OCI-LY7 (cell line): ENCODE measurements at regions not wholly inside any gene's neighbourhood (a gene's known extent, or its start where the extent isn't known, plus 50 kb on each side); places are given as distances from the start of the nearest gene placed in this dataset.

Experiments
- BruUV-seq: library from RNA; stranded (reverse); fragments of 400-500 nt; replicated peaks from 2 replicates; lab custom pipeline; 2021; lab: Mats Ljungman, UMichigan
- CTCF ChIA-PET: fragments of 300-600 bp; sonication (Branson Sonifier 250); formaldehyde crosslinking; loops from one replicate; lab custom pipeline; 2022; ENCODE audit warnings: antibody characterized with exemption; ENCODE audit not compliant: unreplicated experiment; lab: Charles Lee
- POLR2A ChIA-PET: fragments of 300-600 bp; sonication (Branson Sonifier 250); formaldehyde crosslinking; loops from one replicate; lab custom pipeline; 2022; ENCODE audit warnings: antibody characterized with exemption; lab: Charles Lee
- DNase-seq: peaks from one replicate; pipeline ENCODE4 v3.0.0-alpha.2; 2015; ENCODE audit warnings: low spot score
- H2AFZ ChIP-seq: fragments of 200-600 bp; sonication (generic), shearing (Covaris generic); 2 replicates; pipeline ENCODE4 v1.6.1; 2014; ENCODE audit warnings: mild to moderate bottlenecking, antibody characterized with exemption, low read length, moderate library complexity
- H3K27ac ChIP-seq: fragments of 200-600 bp; sonication (generic); 2 replicates; pipeline ENCODE4 v1.5.1; 2014; ENCODE audit warnings: mixed run types, low read depth, mild to moderate bottlenecking, moderate library complexity, low read length, inconsistent platforms; ENCODE audit not compliant: poor library complexity, severe bottlenecking
- H3K36me3 ChIP-seq: fragments of 200-600 bp; sonication (generic); 2 replicates; pipeline ENCODE4 v1.6.1; 2014; ENCODE audit warnings: mild to moderate bottlenecking, antibody characterized with exemption, low read length, moderate library complexity, mixed read lengths; ENCODE audit not compliant: insufficient read depth
- H3K4me1 ChIP-seq: fragments of 200-600 bp; sonication (generic); 2 replicates; pipeline ENCODE4 v1.5.1; 2014; ENCODE audit warnings: mild to moderate bottlenecking, low read length; ENCODE audit not compliant: insufficient read depth, poor library complexity, severe bottlenecking
- H3K4me2 ChIP-seq: fragments of 200-600 bp; sonication (generic); 2 replicates; pipeline ENCODE4 v1.6.1; 2014; ENCODE audit warnings: mild to moderate bottlenecking, low read length
- H3K4me3 ChIP-seq: fragments of 200-600 bp; sonication (generic); 2 replicates; pipeline ENCODE4 v1.5.1; 2014; ENCODE audit warnings: mild to moderate bottlenecking, low read depth, low read length; ENCODE audit not compliant: poor library complexity, severe bottlenecking
- H3K79me2 ChIP-seq: fragments of 200-600 bp; sonication (generic); 2 replicates; pipeline ENCODE4 v1.6.1; 2016; ENCODE audit warnings: low read depth, mild to moderate bottlenecking, low read length, moderate library complexity, mixed read lengths; ENCODE audit not compliant: insufficient read depth
- H3K9me2 ChIP-seq: fragments of 200-600 bp; sonication (generic); 2 replicates; pipeline ENCODE4 v1.6.1; 2016; ENCODE audit warnings: mild to moderate bottlenecking, low read length, mixed read lengths; ENCODE audit not compliant: insufficient read depth
- H3K9me3 ChIP-seq: fragments of 200-600 bp; sonication (generic); 2 replicates; pipeline ENCODE4 v1.6.1; 2014; ENCODE audit warnings: mild to moderate bottlenecking, mixed run types, low read length, mixed read lengths
- H4K20me1 ChIP-seq: fragments of 200-600 bp; sonication (generic); 2 replicates; pipeline ENCODE4 v1.6.1; 2014; ENCODE audit warnings: mild to moderate bottlenecking, antibody characterized with exemption, low read length, moderate library complexity, mixed read lengths; ENCODE audit not compliant: insufficient read depth
- EZH2phosphoT487 ChIP-seq: fragments of 200-600 bp; sonication (generic); IDR thresholded peaks from 2 replicates; pipeline ENCODE4 v1.6.1; 2018; ENCODE audit warnings: low read depth, borderline replicate concordance, mild to moderate bottlenecking, mixed run types, antibody characterized with exemption, low read length, moderate library complexity, mixed read lengths
- intact Hi-C: fragments of 100-400 bp; cut with micrococcal nuclease; formaldehyde crosslinking; loops from one replicate; pipeline ENCODE4 v1.10.0; 2022; ENCODE audit not compliant: unreplicated experiment
- TF ChIP-seq, protein P1 (sequence below): fragments of 200-600 bp; sonication (generic); conservative IDR thresholded peaks from 2 replicates; pipeline ENCODE4 v1.5.1; 2014; ENCODE audit warnings: mild to moderate bottlenecking, antibody characterized with exemption, low read length, moderate library complexity, mixed read lengths

GRCh38 chr4:135204311-135204710 is 1002.7 kb upstream of the PABPC4L start:
- Histone ChIP-seq H3K9me3 (no peaks in the 10 kb centered on the region), H3K79me2 (no peaks in the 10 kb centered on the region), H2AFZ (no peak overlapping the region), H3K4me2 (no peak overlapping the region), H3K4me3 (no peak overlapping the region), H3K4me1 (no peaks in the 10 kb centered on the region), H4K20me1 (no peaks in the 10 kb centered on the region), H3K36me3 (no peaks in the 10 kb centered on the region), H3K9me2 (no peaks in the 10 kb centered on the region), H3K27ac (no peak overlapping the region)
- intact Hi-C loops = no loop called here
- ChIA-PET POLR2A (no interaction called here), CTCF (no interaction called here)
- BruUV-seq = no TSS peak
- no peak for TF ChIP-seq EZH2phosphoT487
- TF ChIP-seq, protein P1, sequence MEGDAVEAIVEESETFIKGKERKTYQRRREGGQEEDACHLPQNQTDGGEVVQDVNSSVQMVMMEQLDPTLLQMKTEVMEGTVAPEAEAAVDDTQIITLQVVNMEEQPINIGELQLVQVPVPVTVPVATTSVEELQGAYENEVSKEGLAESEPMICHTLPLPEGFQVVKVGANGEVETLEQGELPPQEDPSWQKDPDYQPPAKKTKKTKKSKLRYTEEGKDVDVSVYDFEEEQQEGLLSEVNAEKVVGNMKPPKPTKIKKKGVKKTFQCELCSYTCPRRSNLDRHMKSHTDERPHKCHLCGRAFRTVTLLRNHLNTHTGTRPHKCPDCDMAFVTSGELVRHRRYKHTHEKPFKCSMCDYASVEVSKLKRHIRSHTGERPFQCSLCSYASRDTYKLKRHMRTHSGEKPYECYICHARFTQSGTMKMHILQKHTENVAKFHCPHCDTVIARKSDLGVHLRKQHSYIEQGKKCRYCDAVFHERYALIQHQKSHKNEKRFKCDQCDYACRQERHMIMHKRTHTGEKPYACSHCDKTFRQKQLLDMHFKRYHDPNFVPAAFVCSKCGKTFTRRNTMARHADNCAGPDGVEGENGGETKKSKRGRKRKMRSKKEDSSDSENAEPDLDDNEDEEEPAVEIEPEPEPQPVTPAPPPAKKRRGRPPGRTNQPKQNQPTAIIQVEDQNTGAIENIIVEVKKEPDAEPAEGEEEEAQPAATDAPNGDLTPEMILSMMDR = no peak
- DNase-seq = no peak

DNA sequence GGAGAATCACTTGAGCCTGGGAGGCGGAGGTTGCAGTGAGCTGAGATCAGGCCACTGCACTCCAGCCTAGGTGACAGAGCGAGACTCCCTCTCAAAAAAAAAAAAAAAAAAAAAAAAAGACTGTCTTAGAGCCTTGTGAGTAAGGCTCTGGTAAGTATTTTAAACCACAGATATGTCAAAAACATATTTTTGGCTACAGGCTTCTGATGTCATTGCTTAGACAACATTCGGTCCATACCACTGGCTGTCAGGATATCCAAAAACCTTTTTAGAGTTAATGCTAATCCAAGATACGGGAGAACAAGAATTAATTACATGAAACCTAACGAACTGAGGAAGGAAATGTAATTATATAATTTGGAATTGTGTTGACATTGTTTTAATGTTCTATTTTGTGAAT is 999.5 kb upstream of the PABPC4L start:
- Histone ChIP-seq H3K27ac (no peak overlapping the region), H3K4me3 (no peak overlapping the region), H3K9me3 (no peaks in the 10 kb centered on the region), H3K4me1 (no peaks in the 10 kb centered on the region), H3K4me2 (no peak overlapping the region), H4K20me1 (no peaks in the 10 kb centered on the region), H2AFZ (no peak overlapping the region), H3K9me2 (no peaks in the 10 kb centered on the region), H3K79me2 (no peaks in the 10 kb centered on the region), H3K36me3 (no peaks in the 10 kb centered on the region)
- intact Hi-C loops = no loop called here
- TF ChIP-seq EZH2phosphoT487 = no peak
- TF ChIP-seq, protein P1 = no peak
- BruUV-seq = no TSS peak
- no peak for DNase-seq
- POLR2A ChIA-PET = interaction anchor here (0.6 kb wide), 1 partner anchor 165 kb away, joined by 3 read pairs; no protein-coding TSS in a partner anchor
- CTCF ChIA-PET = no interaction called here

GRCh38 chr4:135197641-135198040 is 996.1 kb upstream of the PABPC4L start:
- Histone ChIP-seq H3K4me2 (no peak overlapping the region), H3K27ac (no peak overlapping the region), H4K20me1 (no peaks in the 10 kb centered on the region), H3K79me2 (no peaks in the 10 kb centered on the region), H3K9me3 (no peaks in the 10 kb centered on the region), H3K9me2 (no peaks in the 10 kb centered on the region), H2AFZ (no peak overlapping the region), H3K4me3 (no peak overlapping the region), H3K4me1 (no peaks in the 10 kb centered on the region), H3K36me3 (no peaks in the 10 kb centered on the region)
- TF ChIP-seq EZH2phosphoT487 = no peak
- TF ChIP-seq, protein P1 = no peak
- ChIA-PET POLR2A (no interaction called here), CTCF (no interaction called here)
- no TSS peak for BruUV-seq
- intact Hi-C loops = no loop called here
- no peak for DNase-seq
